ENCODE measurements at regions not wholly inside any gene's neighbourhood (a gene's known extent, or its start where the extent isn't known, plus 50 kb on each side); places are given as distances from the start of the nearest gene placed in this dataset.

DNA sequence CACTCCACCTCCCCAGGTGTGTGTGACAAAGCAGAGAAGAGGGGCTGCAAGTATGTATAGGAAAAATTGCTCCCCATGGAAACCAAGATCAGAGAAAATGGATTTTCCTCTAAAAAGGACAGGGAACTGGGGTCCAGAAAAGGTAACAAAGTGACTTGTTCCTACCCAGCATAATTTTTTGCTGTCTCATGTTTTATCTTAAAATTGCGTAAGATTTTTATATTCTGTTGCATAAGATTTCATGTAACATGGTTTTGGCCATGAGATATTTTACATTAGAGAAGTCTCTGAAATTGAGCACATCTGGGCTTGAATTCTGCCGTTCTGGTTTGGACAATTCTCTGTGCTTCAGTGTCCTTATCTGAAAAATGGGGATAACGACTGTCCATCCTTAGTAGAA, 335.7 kb upstream of the RORA start:
- H3K27ac ChIP-seq = no peak overlapping the region
- TF ChIP-seq, protein P1, sequence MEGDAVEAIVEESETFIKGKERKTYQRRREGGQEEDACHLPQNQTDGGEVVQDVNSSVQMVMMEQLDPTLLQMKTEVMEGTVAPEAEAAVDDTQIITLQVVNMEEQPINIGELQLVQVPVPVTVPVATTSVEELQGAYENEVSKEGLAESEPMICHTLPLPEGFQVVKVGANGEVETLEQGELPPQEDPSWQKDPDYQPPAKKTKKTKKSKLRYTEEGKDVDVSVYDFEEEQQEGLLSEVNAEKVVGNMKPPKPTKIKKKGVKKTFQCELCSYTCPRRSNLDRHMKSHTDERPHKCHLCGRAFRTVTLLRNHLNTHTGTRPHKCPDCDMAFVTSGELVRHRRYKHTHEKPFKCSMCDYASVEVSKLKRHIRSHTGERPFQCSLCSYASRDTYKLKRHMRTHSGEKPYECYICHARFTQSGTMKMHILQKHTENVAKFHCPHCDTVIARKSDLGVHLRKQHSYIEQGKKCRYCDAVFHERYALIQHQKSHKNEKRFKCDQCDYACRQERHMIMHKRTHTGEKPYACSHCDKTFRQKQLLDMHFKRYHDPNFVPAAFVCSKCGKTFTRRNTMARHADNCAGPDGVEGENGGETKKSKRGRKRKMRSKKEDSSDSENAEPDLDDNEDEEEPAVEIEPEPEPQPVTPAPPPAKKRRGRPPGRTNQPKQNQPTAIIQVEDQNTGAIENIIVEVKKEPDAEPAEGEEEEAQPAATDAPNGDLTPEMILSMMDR (IDR thresholded peaks at IDR 0.05) = no peak
- no peak for TF ChIP-seq ZFX (IDR thresholded peaks at IDR 0.05; ENCODE audit: borderline replicate concordance)

DNA sequence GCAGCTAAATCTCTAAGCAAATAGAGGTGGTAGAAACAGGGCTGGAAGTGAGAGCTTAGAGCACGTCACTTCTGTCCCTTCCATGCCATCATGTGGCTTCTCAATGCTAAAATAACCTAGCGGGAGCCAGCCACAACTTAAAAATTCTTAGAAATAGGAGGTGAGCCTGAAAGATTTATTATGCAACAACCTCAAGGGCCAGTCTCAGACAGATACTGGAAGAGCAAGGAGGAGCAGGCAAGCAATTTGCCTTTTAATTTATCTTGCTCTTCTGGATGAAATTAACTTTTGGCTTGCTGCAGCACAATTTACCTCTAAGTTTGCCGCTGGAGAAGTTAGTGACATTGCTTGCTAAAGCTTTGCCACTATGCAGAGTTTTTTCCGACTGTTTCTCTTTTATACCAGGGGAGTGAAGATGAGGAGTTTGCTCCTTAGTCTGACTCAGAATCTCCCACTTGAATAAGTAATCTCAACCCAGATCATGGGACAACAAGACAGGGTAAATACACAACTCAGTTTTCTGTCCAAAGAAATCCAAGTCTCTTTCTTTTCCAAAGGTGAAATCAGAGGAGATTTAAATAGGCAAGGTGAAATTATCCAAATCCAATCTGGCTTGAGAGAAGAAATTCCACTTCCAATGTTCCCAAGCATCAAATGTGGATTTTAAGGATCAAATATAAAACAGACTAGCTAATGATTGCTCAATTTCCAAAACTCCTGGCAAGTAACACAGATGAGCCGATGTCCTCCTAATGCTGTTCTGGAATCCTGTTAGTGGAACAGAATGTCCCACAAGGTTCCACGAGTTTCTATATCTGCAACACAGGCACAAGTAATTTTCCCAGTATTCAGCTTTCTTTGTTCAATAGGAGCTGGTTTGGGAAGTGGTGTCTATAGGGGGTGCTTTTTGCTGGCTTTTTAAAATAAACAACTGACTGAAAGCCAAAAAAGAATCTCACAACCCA, 329.4 kb upstream of the RORA start:
- TF ChIP-seq, protein P1 (IDR thresholded peaks at IDR 0.05) = no peak
- TF ChIP-seq ZFX (IDR thresholded peaks at IDR 0.05; ENCODE audit: borderline replicate concordance) = no peak
- no peak overlapping the region for H3K27ac ChIP-seq

GRCh38 chr15:61556037-61556648, 327.0 kb upstream of the RORA start:
- H3K27ac ChIP-seq = no peak overlapping the region
- TF ChIP-seq ZFX (IDR thresholded peaks at IDR 0.05; ENCODE audit: borderline replicate concordance) = no peak
- TF ChIP-seq, protein P1 (IDR thresholded peaks at IDR 0.05) = no peak

GRCh38 chr15:61549727-61550126, 320.6 kb upstream of the RORA start:
- H3K27ac ChIP-seq = no peak overlapping the region
- TF ChIP-seq, protein P1 (IDR thresholded peaks at IDR 0.05) = no peak
- no peak for TF ChIP-seq ZFX (IDR thresholded peaks at IDR 0.05; ENCODE audit: borderline replicate concordance)

- H3K27ac ChIP-seq = no peak overlapping the region
- TF ChIP-seq, protein P1 (IDR thresholded peaks at IDR 0.05) = no peak
- no peak for TF ChIP-seq ZFX (IDR thresholded peaks at IDR 0.05; ENCODE audit: borderline replicate concordance)
These were observed 316.7 kb upstream of the RORA start for GRCh38 chr15:61545763-61546162.

DNA sequence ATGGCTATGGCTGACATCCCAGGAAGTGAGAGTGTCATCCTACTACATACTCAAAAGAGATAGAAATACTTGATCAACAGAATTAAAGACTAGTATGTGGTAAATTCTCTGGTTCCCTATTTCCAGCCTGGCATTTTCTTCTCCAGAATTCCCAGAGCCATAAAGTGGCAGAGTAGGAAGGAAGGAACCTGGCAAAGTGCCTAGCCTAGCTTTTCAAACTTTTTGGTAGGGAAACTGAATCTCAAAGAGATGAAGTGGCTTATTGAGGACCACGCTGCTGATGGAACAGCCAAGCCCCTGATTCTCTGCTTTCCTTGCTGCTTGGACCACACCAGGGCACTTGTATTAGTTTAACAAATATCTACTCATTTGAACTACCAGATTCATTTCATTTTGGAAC, 312.4 kb upstream of the RORA start:
- no peak for TF ChIP-seq ZFX (IDR thresholded peaks at IDR 0.05; ENCODE audit: borderline replicate concordance)
- TF ChIP-seq, protein P1 (IDR thresholded peaks at IDR 0.05) = no peak
- H3K27ac ChIP-seq = no peak overlapping the region

GRCh38 chr15:61537337-61537736, 308.2 kb upstream of the RORA start:
- no peak overlapping the region for H3K27ac ChIP-seq
- TF ChIP-seq, protein P1 (IDR thresholded peaks at IDR 0.05) = no peak
- TF ChIP-seq ZFX (IDR thresholded peaks at IDR 0.05; ENCODE audit: borderline replicate concordance) = no peak
